ENCODE measurements at regions not wholly inside any gene's neighbourhood (a gene's known extent, or its start where the extent isn't known, plus 50 kb on each side); places are given as distances from the start of the nearest gene placed in this dataset.

DNA sequence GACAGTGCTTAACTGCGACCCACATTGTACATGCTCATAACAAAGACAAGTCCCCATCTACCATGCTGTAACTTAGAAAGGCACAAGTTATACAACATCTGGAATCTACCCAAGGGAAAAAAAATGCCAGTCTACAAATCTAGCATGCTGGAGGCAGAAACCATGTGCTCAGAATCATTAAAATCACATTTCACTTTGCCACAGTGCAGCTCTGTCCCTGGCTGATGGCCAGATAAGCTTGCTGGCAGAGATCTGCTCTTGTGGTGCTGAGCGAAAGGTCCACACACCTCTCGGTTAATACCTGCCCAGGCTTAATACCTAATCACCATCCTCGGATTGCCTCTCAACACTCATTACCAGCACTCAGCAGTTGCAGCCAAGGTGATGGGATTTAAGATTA is 74.1 kb upstream of the UQCRFS1 start:
- TF ChIP-seq POLR2A (IDR thresholded peaks at IDR 0.05), result no peak
- TF ChIP-seq, protein P1, sequence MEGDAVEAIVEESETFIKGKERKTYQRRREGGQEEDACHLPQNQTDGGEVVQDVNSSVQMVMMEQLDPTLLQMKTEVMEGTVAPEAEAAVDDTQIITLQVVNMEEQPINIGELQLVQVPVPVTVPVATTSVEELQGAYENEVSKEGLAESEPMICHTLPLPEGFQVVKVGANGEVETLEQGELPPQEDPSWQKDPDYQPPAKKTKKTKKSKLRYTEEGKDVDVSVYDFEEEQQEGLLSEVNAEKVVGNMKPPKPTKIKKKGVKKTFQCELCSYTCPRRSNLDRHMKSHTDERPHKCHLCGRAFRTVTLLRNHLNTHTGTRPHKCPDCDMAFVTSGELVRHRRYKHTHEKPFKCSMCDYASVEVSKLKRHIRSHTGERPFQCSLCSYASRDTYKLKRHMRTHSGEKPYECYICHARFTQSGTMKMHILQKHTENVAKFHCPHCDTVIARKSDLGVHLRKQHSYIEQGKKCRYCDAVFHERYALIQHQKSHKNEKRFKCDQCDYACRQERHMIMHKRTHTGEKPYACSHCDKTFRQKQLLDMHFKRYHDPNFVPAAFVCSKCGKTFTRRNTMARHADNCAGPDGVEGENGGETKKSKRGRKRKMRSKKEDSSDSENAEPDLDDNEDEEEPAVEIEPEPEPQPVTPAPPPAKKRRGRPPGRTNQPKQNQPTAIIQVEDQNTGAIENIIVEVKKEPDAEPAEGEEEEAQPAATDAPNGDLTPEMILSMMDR (IDR thresholded peaks at IDR 0.05), result no peak
- TF ChIP-seq POLR2AphosphoS5 (IDR thresholded peaks at IDR 0.05), result no peak
